HG03354 (cell line): ENCODE measurements at regions not wholly inside any gene's neighbourhood (a gene's known extent, or its start where the extent isn't known, plus 50 kb on each side); places are given as distances from the start of the nearest gene placed in this dataset.
A peak's percentile ranks its signal among the peaks of the same experiment; 100 is the strongest.

ENCODE experiments used
- ATAC-seq: cut with Tn5 transposase; IDR thresholded peaks from one replicate; pipeline ENCODE4 v1.9.1; 2021; ENCODE audit warnings: mild to moderate bottlenecking; ENCODE audit not compliant: unreplicated experiment, poor library complexity, severe bottlenecking

DNA sequence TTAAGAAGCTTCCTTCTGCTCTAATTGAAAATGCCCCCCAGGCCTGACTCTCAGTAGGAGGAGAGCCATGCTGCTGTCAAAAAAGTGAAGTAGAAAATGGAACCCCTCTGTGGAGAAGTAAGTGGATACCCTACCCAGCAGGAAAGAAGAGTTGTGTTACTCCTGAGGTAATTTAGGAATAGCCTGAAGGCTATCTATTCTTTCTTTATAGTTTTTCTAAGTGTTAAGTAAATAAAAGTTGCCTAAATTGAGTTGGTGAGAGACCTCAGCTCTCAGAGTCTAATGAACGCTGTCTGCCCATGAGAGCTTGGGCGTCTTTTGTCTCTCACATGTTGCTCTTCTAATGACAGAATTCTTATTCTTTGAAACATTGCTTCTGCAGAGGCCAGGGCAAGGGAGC, 116.2 kb downstream of the NSUN3 start:
- no peak for ATAC-seq

DNA sequence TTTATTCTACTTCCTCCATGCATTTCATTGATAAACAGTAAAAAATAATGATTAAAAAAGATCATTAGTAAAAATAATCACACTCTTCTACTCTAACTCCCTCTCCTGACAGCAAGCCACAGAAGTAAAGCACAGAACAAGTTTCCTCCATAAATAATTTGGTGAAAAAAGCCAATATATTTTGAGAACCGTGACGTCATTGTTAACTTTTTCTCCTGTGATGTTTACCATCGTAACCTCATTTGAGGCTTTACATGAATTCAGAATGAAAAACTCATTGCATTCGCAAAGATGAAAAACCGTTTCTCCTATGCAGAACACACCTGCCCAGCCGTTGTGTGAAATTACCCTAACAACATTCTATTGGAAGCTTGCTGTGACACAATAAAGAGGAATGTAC, 120.7 kb downstream of the NSUN3 start:
- ATAC-seq = no peak

DNA sequence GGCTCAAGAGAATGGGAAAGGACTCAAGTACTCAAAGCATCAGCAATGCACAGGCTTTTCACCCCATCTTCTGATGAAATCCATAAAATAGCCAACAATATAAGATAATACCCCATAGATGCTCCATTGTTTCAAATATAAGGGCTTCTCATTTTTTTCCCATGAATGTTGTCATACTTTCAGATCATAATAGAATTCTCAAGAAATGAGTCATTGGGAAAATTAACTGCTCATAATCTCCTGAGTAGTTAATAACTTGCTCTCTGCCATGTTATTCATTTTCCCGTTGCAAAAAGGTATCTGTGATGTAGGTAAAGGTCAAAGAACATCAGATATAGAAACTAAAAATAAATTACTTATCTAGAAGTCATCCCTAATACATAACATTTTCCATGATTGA, 121.9 kb downstream of the NSUN3 start:
- no peak for ATAC-seq

DNA sequence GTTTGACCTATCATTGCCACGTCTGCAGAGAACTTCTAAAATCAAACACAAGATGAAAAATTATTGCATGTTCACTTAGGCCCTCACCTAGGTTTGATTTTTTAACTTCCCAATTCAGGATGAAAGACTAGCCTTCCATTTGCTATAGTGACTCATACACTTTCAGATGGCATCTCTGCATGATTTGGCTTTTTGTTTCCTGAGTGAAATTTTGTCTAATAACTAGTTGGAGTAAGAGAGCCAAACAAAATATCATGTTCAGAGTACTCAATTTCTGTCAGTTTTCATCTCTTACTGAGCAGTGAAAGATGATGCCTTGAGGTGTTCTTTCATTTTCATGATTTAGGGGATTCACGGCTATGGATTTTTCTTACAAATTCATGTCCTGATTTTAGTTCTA, 122.9 kb downstream of the NSUN3 start:
- no peak for ATAC-seq

DNA sequence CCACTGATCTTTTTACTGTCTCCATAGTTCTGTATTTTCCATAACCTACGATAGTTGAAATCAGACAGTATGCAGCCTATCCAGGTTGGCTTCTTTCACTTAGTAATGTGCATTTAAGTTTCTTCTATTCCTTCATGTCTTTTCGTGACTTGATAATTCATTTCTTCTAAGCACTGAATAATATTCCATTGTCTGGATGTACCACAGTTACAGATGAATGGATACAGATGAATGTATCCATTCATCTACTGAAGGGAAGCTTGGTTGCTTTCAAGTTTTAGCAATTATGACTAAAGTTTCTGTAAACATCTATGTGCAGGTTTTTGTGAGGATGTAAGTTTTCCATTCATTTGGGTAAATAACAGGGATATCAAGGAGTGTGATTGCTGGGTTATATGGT, 124.8 kb downstream of the NSUN3 start:
- no peak for ATAC-seq

DNA sequence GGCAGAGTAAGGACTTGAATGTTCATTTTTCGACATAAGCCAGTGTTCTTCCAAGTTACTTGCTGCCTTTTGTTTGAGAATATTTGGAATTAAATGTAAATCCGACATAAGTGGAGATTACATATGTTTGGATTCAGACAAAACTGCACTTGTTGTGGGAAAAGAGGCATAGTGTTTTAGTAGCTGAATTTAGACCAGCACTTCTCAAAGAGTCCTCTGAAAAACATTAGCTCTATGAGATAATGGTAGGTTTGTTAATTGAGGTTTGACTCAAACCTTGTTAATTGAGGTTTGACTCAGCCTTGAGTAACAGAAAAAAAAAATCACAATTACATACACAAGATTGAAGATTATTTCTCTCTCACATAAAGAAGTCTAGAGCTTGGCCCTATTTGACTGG, 132.5 kb downstream of the NSUN3 start:
- no peak for ATAC-seq

DNA sequence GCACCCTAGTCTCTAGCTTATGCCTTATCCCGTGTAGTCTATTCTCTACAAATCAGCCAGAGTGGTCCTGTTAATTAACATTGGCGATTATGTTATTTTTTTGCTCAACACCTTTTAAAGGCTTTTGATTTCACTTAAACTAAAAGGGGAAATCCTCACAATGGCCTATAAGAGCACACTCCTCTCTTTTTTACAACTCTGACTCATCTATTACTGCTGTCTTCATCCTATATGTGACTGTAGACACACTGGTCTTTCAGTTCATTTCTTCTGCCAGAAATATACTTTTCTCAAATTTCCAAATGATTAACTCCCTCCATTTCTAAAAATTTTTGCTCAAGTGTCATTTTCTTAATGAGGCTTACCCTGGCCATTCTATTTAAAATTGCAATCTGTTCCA, 143.4 kb downstream of the NSUN3 start:
- ATAC-seq = no peak

DNA sequence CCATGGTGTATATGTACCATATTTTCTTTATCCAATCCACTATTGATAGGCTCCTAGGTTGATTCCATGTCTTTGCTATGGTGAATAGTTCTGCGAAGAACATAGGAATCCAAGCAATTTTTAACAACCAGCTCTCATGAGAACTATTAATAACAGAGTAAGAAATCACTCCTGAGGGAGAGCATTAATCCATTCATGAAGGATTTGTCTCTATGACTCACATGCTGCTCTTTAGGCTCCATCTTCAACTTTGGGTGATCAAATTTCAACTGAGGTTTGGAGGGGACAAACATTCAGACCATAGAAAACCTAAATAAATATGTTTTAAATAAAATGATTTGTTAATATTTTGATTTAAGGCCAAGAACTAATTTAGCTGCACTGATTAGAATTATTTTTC, 147.4 kb downstream of the NSUN3 start:
- ATAC-seq = no peak

DNA sequence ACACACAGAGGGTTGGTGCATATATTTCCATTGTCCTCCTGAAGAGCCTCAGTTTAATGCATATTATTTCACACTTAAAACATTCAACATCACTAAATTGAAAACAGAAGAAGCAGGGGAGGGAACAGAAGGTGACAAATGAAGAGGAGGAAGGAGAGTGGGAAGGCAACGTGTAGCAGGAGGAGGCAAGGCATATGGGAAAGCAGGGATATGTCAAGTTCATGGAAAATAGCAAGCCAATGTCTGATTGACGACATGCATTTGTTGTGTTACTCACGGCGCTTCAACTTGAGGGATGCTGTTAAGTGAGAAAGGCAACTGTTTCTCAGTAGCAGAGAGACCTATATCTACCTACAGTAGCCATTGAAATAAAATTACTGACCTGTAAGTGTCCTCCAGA, 154.5 kb downstream of the NSUN3 start:
- no peak for ATAC-seq

DNA sequence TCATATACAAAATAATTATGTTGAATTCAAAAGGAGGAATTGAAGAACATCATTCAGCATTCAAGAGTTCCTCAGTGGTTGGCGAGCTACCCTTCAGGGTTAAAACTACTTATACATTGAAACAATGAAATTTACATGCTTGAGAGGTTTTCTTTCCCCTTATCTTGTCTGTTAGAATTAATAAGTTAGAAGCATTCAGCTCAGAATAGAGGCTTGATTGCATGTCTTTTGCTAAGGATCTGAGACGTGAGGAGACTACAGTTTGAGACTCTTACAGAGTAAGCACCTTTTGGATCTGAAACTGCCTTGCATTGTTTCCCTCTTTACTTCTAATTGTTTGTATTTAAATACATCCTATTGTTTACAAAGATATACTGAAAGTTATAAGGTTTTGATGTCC, 157.6 kb downstream of the NSUN3 start:
- ATAC-seq = no peak

DNA sequence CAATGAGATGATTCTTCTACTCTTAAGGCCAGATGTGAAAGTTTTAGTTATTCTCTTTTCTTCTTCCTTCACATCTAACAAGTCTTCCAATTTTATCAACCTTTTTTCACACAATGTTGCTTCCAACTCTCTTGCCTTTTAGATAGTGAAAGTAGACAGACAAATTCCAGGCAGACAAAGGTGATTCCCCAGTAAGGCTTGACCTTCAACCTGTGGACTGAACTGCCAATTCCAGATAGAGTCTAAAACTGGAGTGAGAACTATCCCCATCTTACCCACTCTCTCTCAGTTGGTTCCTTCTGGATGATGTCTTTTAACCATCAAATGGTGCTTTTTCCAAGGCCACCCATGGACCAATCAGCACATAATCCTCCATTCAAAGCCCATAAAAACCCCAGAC, 159.0 kb downstream of the NSUN3 start:
- ATAC-seq = no peak

DNA sequence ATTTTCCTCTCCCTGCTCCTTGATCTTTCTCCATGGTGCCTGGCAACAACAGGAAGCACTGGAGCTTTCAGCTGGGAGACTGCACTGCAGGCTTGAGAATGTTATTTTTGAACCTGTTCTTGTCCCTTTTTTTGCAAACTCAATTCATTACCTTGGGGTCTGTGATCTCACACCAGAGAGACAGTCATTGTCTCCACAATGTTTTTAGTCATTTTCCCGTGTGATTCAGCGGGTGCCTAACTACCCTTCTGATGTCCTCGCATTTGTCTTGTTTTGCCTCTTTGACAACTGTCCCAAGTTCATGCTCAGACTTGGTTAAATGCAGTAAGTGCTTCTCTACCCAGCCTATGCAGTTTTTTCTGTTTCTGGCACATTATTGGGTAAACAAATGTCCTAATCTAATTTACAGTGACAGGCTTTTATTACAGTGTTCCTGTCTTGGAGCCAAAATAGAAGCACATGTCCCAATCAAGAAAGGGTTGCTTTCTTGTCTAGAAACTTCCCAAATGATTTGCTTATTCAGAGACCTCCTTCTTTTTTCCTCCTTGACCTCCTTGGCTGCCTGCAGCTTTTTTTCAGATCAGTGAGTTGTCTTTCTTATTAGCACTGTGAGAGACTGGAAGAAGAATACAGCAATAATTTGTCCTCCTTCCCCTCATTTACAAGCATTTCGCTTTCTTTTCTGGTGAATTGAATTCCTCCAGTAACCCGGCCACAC, 162.4 kb downstream of the NSUN3 start:
- no peak for ATAC-seq

DNA sequence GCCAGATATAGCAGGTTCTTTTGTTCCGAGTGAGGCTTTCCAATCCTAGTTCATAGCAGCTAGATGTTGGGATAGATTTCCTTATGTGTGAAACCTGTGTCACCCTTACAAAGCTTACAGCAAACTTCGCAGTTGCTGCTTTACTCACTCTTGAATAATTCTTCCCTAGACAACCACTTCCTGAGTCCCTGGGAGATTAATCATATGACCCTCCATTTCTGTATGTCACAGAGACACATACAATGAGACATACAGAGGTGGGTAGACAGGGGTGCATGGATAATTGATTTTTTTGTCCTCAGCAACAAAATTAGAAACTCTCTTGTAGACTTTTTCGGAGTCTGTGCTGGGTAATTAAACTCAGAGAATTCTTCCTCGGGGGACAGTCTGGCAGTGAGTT, 163.2 kb downstream of the NSUN3 start:
- no peak for ATAC-seq

DNA sequence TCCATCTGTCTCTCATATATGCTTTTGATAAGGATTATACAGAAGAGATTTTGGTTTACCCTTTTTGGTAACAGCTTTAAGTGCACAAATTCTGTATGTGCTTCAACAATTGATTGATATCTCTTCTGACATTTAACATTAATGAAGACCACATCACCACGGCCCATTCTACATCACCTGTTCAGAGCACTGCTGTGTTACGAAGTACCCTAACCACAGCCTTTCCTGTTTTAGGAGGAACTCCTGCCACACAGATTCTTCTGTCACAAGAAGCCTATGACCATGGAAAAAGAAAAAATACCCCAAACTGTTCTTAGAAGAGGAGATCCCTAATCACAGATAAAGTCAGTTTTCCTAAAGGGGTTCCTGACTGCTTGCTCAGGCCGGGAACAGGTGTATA, 170.1 kb downstream of the NSUN3 start:
- ATAC-seq = no peak

DNA sequence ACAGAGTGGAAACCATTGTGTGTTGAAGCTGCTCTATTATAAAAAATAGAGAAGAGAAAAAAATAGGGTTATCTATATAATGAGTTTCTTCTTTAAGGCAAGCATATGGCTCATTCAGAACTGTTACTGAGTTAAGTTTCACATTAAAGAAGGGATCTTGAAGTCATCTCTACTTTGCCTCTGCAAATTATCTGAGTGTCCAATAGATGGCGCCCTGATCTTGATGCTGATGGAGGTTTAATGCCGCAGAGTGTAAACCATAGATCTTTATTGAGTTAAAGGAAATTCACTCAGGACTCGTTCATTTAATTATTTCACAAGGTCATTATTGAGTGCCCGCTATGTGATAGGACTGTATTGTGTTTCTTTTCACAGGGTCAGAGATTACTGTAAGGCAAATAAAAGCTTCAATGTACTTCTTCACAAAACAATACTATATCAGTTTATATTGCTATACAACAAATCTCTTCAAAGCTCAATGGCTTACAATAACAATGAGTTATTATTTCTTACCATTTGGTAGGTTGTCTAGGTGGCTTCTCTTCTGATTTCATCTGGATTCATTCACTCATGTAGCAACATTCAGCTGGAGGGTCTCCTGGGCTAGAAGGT, 171.4 kb downstream of the NSUN3 start:
- ATAC-seq = peak; percentile 79

DNA sequence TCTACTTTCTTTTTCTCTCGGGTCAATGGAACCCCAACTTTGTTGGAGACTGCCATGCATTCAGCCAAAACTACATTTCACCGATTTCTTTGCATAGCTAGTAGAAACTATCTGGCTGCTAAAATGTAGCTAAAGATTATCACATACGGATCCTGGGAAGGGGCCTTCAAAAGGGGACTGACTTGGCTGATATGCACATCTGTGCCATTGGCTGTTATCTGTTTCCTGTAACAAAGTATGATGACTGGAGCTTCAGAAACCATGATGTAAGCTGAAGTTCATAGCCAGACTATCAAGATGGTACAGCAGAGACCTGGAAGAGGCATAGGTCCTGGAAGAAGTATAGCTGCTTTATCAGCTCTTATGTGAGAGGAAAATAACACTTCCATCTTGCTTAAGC, 179.1 kb downstream of the NSUN3 start:
- ATAC-seq = no peak

DNA sequence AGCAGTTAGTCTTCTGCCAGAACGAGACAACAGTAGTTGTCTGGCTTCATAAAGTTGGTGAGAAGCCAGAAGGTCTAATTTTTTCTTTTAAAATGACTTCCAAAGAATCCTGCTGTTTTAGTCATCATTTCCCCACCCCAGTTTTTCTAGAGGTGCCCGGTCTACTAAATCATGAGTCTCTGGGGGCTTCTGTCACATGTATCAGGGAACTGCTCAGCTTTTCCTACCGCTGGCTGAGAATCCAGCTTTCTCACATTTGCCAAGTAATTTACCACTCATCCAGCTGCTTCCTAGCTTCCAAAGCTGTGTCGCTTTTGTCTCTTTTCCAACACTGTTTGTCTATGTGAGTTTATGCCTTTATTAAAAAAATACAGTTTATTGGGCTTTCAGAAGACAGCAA, 183.3 kb downstream of the NSUN3 start:
- no peak for ATAC-seq

DNA sequence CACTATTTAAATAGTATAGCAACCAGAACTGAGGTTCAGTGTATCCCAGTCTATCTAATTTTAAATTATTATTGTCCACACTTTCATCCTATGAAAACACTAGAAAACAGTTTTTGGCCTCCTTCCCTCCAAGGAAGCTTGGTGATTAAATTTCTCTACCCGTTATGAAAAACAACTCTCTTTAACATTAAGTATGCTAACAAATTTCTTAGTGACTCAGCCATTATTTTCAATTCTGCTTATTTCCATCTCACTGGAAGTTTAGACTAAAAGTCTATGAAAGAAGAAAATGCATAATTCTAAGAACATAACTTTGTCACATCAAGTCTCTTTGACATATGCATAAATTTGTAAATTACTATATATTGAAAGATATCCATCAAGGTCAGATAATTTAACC, 185.2 kb downstream of the NSUN3 start:
- no peak for ATAC-seq

DNA sequence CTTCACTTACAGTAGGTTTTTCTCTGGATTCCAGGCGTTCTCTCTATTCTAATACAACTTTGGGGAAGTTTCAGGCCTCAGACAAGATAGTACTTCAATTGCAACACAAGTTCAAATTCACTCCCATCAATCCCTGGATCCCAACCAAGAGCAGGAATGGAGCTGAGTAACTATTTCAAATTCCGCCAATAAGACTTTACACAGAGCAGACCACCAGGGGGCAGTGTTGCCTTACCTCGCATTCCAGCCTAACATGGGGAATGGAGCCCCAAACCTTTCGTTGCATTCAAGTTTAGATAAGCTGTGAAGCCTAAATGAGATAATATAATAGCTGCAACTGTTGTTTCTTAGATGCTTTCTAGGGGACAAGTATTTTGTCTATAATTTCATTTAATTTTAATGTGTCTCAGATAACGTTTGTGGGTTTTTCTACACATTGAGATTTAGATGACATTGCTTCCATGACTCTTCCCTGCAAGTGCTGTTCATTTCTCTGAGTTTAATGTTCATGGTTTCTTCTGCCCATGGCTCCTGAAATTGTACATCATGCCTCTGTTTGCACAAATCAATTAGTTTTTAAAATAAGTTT, 186.7 kb downstream of the NSUN3 start:
- ATAC-seq = peak; percentile 93

DNA sequence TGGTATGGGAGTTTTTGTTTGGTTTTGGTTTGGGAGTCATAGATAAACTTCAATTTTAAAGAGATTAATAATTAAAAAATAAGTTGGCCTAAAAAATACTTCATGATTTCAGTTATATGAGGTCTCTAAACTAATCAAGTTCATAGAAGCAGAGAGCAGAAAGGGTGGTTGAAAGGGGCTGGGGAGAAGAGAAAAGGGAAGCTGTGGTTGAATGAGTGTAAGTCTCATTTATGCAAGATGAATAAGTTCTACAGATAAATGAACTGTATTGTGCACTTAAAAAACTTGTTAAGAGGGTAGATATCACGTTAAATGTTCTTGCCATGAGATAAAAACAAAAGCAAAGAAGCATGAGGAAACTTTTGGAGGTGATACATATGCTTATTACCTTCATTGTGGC, 188.7 kb downstream of the NSUN3 start:
- no peak for ATAC-seq

DNA sequence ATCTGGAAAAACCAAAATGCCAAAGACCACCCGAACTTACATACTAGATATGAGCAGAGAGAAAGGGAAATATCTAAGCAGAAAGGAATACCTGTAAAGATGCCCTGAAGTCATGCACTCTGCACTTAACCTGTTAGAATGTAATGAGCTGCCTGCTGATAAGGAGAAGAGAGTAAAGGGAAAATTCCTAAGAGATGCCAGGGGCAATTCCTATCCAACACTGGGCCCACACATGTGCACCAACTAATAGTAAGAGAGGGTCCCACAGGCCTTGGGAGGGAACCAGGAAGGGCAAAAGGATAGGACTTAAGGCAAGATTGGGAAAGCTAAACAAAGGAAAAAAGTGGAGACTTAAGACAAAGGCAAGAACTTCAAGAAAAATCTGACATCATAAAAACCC, 189.5 kb downstream of the NSUN3 start:
- no peak for ATAC-seq
